ENCODE measurements at regions not wholly inside any gene's neighbourhood (a gene's known extent, or its start where the extent isn't known, plus 50 kb on each side); places are given as distances from the start of the nearest gene placed in this dataset.
"Not testable (repeated sequence)": the region's sequence is repeated elsewhere in the genome, so short reads cannot be mapped to it uniquely, and the experiment has no call there.

DNA sequence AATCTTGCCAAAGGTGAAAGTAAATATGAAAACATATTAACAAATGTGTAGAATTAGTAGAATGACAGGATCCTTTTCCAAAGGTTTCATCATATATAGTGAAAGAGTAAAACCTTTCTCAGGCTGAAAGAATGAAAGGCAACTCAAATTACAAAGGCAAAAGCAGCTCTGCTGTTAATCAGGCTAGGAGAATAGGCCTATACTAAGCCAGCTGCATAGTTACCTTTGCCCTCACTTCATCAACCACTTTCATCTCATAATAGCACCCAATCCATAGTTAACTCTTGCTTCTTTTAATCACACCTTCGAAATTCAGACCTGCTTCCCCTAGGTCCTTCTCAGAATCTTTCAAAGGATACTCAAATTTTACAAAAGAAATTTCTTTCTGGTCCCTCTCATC lies 1167.6 kb upstream of the ATXN8OS start:
- Mint-ChIP-seq H3K9me3 (peaks cover 7% of the 10 kb centered on the region), H3K27ac (no peak overlapping the region), H3K36me3 (ENCODE audit: low read depth) (no peaks in the 10 kb centered on the region), H3K4me1 (no peaks in the 10 kb centered on the region), H3K27me3 (no peaks in the 10 kb centered on the region), H3K4me3 (no peak overlapping the region)
- intact Hi-C loops (cut with micrococcal nuclease) = no loop called here
- no peak for DNase-seq

DNA sequence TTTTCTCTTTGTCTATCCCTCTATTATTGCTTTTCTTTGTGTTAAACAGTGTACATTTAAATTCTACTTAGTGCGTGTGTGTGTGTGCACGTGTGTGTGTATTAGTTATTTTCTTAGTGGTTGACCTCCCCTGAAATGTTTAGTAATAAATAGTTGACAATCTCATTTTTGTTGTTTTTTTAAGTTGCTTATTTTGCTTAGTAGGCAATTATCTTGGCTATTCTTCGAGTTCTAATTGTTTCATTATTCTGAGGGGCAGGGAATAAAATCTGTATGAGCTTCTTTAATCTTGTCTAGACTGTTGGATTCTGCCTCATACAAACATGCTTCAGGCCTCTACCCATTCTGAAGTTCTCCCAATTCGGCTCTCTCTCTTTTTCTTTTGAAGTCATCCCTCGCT lies 1169.0 kb upstream of the ATXN8OS start:
- no peak for DNase-seq
- Mint-ChIP-seq H3K36me3 (ENCODE audit: low read depth) (no peaks in the 10 kb centered on the region), H3K4me1 (no peaks in the 10 kb centered on the region), H3K27me3 (no peaks in the 10 kb centered on the region), H3K4me3 (no peak overlapping the region), H3K9me3 (peaks cover 6% of the 10 kb centered on the region), H3K27ac (no peak overlapping the region)
- intact Hi-C loops (cut with micrococcal nuclease) = no loop called here

DNA sequence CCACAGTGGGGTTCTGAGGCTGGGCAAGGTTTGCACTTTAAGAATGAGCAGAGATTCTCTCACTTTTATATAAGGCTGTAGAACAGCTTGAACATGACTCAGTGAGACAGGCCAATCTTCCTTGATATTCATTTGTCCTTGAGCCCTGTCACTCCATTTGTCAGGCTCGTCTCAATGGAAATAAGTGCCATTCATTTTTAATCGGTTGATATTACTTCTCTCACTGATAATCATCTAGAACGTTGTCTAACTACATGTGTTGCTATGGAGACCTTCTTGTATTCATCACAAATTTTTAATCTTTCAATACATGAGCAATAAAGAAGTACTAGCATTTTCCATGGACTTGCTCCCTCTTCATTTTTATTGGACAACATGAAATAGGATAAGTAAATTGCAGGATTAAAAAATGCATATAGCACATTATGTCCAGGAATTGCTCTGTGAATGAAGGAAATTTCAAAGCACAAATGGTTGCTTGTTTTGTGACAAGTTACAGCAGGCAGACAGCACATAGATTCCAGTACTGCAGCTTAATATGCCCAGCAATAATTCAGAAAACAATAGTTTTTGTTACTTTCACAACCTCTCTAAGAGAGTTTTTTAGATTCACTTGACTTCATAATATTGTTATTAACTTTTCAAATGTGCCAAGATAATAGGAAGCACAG lies 1178.4 kb upstream of the ATXN8OS start:
- no peak overlapping the region for H3K4me3 Mint-ChIP-seq
- intact Hi-C loops (cut with micrococcal nuclease) = no loop called here

DNA sequence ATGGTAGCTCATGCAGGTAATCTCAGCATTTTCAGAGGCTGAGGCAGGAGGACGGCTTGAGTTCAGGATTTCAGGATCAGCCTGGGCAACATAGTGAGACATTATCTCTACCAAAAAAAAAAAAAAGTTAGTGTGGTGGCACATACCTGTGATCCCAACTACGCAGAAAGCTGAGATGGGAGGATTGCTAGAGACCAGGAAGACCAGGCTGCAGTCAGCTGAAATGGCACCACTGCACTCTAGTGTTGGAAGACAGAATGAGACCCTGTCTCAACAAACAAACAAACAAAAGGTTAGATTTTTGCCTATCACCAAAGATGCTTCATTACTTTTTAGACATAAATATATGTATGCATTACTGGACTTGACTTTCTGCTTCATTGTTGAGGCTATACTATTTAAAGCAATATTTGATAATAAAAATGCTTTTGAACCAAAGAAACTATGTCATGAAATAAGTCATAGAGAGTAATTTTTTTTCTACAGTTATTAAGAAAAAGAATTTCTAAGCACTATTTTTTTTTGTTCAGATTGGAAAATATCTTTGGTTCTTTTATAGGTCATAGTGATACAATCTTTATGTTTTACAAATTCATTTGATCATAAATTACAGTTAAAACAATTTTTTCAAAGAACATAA lies 1180.1 kb upstream of the ATXN8OS start:
- intact Hi-C loops (cut with micrococcal nuclease) = no loop called here
- H3K27ac Mint-ChIP-seq = no peak overlapping the region
- no peaks in the 10 kb centered on the region for H3K9me3 Mint-ChIP-seq
- no peaks in the 10 kb centered on the region for H3K4me1 Mint-ChIP-seq
- no peaks in the 10 kb centered on the region for H3K27me3 Mint-ChIP-seq
- no peak for DNase-seq
- H3K4me3 Mint-ChIP-seq = no peak overlapping the region
- H3K36me3 Mint-ChIP-seq (ENCODE audit: low read depth) = no peaks in the 10 kb centered on the region

More for the DNA sequence above, 1178.4 kb upstream of the ATXN8OS start:
- Mint-ChIP-seq H3K4me1 (no peaks in the 10 kb centered on the region), H3K27me3 (no peaks in the 10 kb centered on the region), H3K36me3 (ENCODE audit: low read depth) (no peaks in the 10 kb centered on the region), H3K27ac (no peak overlapping the region), H3K9me3 (no peaks in the 10 kb centered on the region)
- DNase-seq = no peak

DNA sequence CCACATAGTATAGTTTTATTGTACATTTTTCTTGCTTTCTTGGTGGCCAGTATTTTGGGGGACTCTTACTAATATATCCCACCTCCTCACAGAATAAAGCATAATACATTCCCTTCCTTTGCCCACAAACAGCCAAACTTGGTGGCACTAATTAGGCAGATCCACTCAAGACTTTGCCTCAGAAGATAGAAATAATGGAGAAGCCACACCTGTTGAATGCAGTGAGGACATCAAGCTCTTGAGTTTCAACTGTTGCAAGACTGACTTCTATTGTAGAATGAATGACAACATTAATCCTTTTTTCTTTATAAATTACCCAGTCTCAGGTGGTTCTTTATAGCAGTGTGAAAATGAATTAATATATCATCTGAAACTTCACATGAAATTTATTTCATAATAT lies 1183.6 kb upstream of the ATXN8OS start:
- no peaks in the 10 kb centered on the region for H3K27me3 Mint-ChIP-seq
- H3K36me3 Mint-ChIP-seq (ENCODE audit: low read depth) = no peaks in the 10 kb centered on the region
- H3K4me3 Mint-ChIP-seq = no peak overlapping the region
- no peaks in the 10 kb centered on the region for H3K9me3 Mint-ChIP-seq
- H3K4me1 Mint-ChIP-seq = no peaks in the 10 kb centered on the region
- no peak overlapping the region for H3K27ac Mint-ChIP-seq
- intact Hi-C loops (cut with micrococcal nuclease) = no loop called here
- no peak for DNase-seq

DNA sequence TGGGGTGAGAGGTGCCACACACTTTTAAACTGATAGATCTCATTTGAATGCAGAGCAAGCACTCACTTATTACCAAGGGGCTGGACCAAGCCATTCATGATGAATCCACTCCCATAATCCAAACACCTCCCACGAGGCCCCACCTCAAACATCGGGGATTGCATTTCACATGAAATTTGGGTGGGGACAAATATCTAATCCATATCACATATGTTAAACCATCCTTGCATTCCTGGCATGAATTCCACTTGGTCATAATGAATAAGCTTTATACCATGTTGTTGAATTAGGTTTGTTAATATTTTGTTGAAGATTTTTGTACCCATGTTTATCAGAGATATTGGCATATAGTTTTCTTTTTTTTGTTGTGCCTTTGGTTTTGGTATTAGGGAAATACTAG lies 1198.7 kb upstream of the ATXN8OS start:
- intact Hi-C loops (cut with micrococcal nuclease) = no loop called here
- DNase-seq = no peak
- peaks cover 12% of the 10 kb centered on the region for H3K9me3 Mint-ChIP-seq
- H3K4me1 Mint-ChIP-seq = no peaks in the 10 kb centered on the region
- no peaks in the 10 kb centered on the region for H3K36me3 Mint-ChIP-seq (ENCODE audit: low read depth)
- H3K27ac Mint-ChIP-seq = no peak overlapping the region
- H3K4me3 Mint-ChIP-seq = no peak overlapping the region
- H3K27me3 Mint-ChIP-seq = no peaks in the 10 kb centered on the region

DNA sequence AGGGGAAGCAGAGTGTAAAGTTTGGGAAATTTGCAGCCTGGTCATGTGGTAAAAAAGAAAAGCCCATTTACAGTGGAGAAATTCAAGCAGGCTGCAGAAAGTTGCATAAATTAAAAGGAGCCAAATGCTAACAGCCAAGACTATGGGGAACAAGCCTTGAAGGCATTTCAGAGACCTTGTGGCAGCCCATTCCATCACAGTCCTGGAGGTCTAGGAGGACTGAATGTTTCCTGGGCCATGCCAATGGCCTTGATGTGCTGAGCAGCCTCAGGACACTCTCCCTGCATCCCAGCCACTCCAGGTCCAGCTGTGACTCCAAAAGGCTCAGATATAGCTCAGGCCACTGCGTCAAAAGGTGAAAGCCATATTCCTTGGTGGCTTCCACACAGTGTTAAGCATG lies 1202.4 kb upstream of the ATXN8OS start:
- H3K36me3 Mint-ChIP-seq (ENCODE audit: low read depth) = no peaks in the 10 kb centered on the region
- H3K4me1 Mint-ChIP-seq = no peaks in the 10 kb centered on the region
- no peak for DNase-seq
- no peak overlapping the region for H3K27ac Mint-ChIP-seq
- H3K4me3 Mint-ChIP-seq = no peak overlapping the region
- H3K9me3 Mint-ChIP-seq = peaks cover 5% of the 10 kb centered on the region
- intact Hi-C loops (cut with micrococcal nuclease) = no loop called here
- H3K27me3 Mint-ChIP-seq = no peaks in the 10 kb centered on the region

DNA sequence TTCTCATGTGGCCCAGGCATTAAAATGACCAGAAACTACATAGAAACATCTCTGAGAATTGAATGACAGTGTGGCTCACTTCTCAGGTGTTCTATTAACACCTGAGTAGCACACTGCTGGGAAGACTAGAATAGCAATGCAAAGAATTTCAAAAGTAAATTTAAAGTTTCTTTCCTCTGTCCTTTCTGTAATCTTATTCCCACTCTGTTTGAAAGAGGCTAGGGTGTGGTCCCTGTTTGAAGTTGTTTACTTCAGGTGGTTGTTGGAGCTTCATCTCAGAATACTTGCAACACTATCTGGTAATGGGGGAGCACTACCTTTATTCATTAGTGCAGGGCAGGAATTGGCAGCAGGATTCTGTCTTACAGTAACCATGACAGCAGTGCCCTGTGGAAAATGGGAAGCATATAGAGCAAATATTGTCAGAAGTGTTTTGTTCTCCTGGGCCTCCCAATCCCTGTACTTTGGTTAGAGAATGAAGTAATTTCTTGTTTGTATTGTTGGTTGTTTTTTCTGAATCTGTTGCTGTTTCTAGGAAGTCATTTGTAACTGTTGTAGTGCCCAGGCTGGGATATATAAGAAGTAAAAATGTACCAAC lies 1210.2 kb upstream of the ATXN8OS start:
- Mint-ChIP-seq H3K36me3 (ENCODE audit: low read depth) (no peaks in the 10 kb centered on the region), H3K4me3 (no peak overlapping the region), H3K27ac (no peak overlapping the region), H3K9me3 (no peaks in the 10 kb centered on the region), H3K27me3 (no peaks in the 10 kb centered on the region), H3K4me1 (no peaks in the 10 kb centered on the region)
- no peak for DNase-seq
- intact Hi-C loops (cut with micrococcal nuclease) = no loop called here

DNA sequence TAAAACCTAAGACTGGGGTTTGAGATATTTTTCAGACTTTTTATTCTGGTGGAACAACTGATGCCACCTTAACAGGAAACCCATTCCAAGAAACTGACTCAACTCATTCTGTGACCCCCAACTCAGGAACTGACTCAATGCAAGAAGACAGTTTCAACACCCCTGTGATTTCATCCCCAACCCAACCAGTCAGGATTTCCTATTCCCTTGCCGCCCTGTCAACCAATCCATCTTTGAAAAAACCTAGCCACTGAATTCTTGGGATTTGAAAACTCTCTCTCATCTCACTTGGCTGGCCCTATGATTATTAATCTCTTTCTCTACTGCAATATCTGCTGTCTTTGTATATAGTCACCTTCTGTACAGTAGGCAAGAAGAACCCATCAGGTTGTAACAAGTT lies 1211.9 kb upstream of the ATXN8OS start:
- H3K4me1 Mint-ChIP-seq = no peaks in the 10 kb centered on the region
- intact Hi-C loops (cut with micrococcal nuclease) = no loop called here
- no peaks in the 10 kb centered on the region for H3K27me3 Mint-ChIP-seq
- H3K27ac Mint-ChIP-seq = no peak overlapping the region
- H3K4me3 Mint-ChIP-seq = no peak overlapping the region
- no peaks in the 10 kb centered on the region for H3K36me3 Mint-ChIP-seq (ENCODE audit: low read depth)
- DNase-seq = no peak
- H3K9me3 Mint-ChIP-seq = no peaks in the 10 kb centered on the region

DNA sequence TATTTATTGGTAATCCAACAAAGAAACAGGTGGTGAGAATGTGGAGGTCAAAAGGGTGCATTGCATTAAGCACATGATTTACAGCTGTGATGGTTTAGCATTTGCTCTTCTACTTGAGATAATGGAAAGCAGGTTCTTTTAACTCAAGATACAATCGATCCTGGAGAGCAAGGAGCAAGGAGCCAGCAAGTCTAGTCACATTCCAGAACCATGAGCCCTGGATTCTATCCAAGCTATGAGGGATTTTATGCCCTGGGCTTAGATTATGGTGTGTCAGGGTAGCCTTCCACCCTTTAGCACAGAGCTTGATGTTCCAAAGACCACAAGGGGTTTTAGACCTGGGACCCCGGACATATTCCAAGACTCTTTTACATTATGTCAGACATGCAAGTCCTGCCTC lies 1213.9 kb upstream of the ATXN8OS start:
- intact Hi-C loops (cut with micrococcal nuclease); H3K9me3 Mint-ChIP-seq; H3K27ac Mint-ChIP-seq; H3K4me1 Mint-ChIP-seq; H3K36me3 Mint-ChIP-seq (ENCODE audit: low read depth); H3K4me3 Mint-ChIP-seq; DNase-seq; H3K27me3 Mint-ChIP-seq: not testable (repeated sequence)

DNA sequence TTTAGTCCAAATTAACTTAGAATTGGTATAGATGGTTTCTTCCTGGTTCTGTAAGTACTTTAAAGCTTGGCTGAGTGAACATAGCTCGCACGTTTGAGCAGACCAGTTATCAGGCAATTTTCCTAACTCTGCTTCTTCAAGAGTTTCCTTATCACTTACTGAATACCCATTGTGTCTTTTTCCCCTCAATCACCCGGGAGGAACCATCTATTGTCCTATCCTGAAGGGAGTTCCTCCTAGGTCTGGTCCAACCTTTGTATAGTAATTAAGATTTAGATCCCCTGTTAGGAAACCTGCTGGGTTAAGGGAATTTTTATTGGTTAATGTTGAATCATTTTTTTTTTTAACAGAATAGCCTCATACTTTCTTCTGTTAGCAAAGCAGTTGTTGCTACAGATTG lies 1215.0 kb upstream of the ATXN8OS start:
- DNase-seq; H3K36me3 Mint-ChIP-seq (ENCODE audit: low read depth); intact Hi-C loops (cut with micrococcal nuclease); H3K27me3 Mint-ChIP-seq; H3K4me1 Mint-ChIP-seq; H3K27ac Mint-ChIP-seq; H3K9me3 Mint-ChIP-seq; H3K4me3 Mint-ChIP-seq: not testable (repeated sequence)

DNA sequence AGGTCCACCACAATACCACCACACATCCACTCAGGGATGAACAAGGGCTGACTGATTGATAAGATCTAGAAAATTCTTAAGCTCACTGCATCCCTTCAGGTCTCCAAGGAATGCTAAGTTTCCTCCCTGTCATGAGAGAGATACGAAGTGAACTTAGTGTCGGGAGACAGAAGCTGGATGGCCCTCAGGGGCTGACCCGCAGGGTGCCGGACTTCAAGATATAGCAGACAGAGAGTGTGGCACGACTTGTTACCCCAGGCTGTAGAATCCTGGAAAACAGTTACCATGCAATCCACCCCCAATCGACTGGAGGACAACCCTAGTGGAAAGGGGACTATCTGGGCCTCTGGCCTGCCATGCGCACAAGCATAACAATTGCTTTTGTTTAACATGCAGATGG lies 1217.5 kb upstream of the ATXN8OS start:
- intact Hi-C loops (cut with micrococcal nuclease) = not testable (repeated sequence)

DNA sequence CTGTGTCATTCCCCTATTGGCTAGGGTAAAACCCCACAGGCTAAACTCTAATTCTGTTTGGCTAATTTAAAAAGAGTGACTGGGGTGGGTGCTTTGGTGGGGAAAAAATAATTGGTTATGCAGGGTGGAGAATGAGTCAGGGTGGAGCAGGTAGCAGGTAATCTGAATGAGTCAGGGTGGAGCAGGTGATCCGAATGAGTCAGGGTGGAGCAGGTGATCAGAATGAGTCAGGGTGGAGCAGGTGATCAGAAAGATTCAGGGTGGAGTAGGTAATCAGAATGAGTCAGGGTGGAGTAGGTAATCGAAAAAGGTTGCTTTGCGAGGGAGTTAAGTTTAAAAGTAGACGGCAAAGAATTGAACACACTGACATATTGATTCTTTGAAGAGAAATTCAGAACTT lies 1218.8 kb upstream of the ATXN8OS start:
- H3K27ac Mint-ChIP-seq = no peak overlapping the region
- H3K36me3 Mint-ChIP-seq (ENCODE audit: low read depth) = no peaks in the 10 kb centered on the region
- H3K4me1 Mint-ChIP-seq = no peaks in the 10 kb centered on the region
- H3K27me3 Mint-ChIP-seq = no peaks in the 10 kb centered on the region
- DNase-seq = no peak
- intact Hi-C loops (cut with micrococcal nuclease) = no loop called here
- no peaks in the 10 kb centered on the region for H3K9me3 Mint-ChIP-seq
- H3K4me3 Mint-ChIP-seq = no peak overlapping the region

More for the DNA sequence above, 1217.5 kb upstream of the ATXN8OS start:
- not testable (repeated sequence) for H3K27me3 Mint-ChIP-seq; H3K4me1 Mint-ChIP-seq; DNase-seq; H3K9me3 Mint-ChIP-seq; H3K27ac Mint-ChIP-seq; H3K4me3 Mint-ChIP-seq; H3K36me3 Mint-ChIP-seq (ENCODE audit: low read depth)

DNA sequence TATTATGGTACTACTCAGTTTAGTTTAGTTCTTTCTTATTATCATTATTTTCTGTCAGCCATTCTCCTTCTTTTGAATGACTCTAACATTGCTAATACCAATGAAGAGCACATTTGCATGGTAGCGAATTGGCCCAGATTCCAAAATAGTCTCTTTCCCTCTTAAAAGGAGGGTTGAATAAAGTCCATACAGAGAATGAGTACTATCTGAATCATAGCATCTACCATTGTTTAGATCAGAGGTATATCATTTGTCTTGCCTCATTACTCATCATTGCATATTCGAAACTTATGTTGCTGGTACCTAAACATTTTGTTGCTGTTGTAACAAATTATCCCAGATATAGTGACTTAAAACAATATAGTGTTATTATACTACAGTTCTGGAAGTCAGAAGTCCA lies 1235.3 kb upstream of the ATXN8OS start:
- H3K36me3 Mint-ChIP-seq (ENCODE audit: low read depth) = no peaks in the 10 kb centered on the region
- H3K4me1 Mint-ChIP-seq = no peaks in the 10 kb centered on the region
- H3K9me3 Mint-ChIP-seq = no peaks in the 10 kb centered on the region
- H3K27ac Mint-ChIP-seq = no peak overlapping the region
- intact Hi-C loops (cut with micrococcal nuclease) = no loop called here
- DNase-seq = no peak
- H3K4me3 Mint-ChIP-seq = no peak overlapping the region
- no peaks in the 10 kb centered on the region for H3K27me3 Mint-ChIP-seq

DNA sequence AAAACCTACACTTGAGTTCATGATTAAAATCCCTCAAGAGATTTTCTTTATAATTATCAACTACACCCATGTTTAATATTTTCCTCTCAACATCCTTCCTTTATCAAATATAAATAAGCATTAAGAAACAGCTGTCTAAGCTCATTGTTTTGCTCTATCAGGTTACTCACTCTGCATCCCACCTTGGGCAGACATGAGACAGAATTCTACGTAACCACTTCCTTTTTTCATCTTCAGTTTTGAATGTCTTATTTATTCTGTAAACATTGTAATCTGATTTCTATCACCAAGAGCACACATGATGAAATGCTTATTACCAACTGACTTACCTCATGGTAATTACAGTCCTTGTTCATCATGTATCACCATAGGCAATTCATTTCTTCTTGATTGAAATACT lies 1256.6 kb upstream of the ATXN8OS start:
- Mint-ChIP-seq H3K36me3 (ENCODE audit: low read depth) (no peaks in the 10 kb centered on the region), H3K9me3 (peaks cover 9% of the 10 kb centered on the region), H3K4me1 (no peaks in the 10 kb centered on the region), H3K4me3 (no peak overlapping the region), H3K27me3 (no peaks in the 10 kb centered on the region), H3K27ac (no peak overlapping the region)
- DNase-seq = no peak
- intact Hi-C loops (cut with micrococcal nuclease) = no loop called here
